Limb (tissue), 2 donors: ENCODE measurements at regions not wholly inside any gene's neighbourhood (a gene's known extent, or its start where the extent isn't known, plus 50 kb on each side); places are given as distances from the start of the nearest gene placed in this dataset.
"Not testable (repeated sequence)": the region's sequence is repeated elsewhere in the genome, so short reads cannot be mapped to it uniquely, and the experiment has no call there.

Experiments used
- DNase-seq, 2 donors: peaks; one replicate each; pipeline ENCODE4 v3.0.0-alpha.2; 2016; ENCODE audit errors: extremely low spot score in 2 of 2

DNA sequence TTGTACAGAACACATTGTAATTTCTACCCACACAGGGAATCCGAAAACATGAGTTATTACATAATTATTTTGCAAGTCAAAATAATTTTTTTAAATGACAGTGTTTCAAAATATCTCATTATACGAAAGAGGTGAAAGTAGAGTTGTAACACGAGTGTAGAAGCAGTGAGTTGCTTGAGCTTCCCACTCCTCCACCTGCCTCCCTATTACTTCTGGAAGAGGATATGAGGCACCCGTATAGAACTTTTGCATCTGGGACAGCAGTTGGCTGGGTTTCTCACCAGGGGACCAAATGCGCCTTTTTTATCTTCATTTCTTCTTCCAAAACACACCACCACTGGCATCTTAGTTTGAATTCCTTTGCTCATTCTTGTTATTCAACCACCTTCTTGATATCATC, 779.0 kb upstream of the COX7C start:
- DNase-seq = no peak

DNA sequence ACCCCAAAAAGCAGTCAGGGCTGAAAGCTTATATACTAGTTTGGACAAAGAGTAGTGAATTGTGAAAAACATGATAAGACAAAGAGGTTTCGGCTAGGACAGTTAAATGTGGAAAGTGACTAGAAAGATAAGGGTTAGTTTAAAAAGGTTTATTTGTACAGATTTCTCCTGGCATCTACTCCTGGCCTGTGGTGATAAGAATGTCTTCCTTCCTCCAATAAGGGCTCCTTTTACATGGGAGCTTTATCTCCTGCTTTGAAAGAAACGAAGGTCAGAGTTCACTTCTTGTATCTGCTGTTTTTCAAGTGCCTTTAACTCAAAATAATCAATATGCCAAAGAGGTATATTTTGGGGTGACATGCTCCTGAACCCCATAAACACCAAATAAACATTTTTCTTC, 776.1 kb upstream of the COX7C start:
- DNase-seq = no peak

DNA sequence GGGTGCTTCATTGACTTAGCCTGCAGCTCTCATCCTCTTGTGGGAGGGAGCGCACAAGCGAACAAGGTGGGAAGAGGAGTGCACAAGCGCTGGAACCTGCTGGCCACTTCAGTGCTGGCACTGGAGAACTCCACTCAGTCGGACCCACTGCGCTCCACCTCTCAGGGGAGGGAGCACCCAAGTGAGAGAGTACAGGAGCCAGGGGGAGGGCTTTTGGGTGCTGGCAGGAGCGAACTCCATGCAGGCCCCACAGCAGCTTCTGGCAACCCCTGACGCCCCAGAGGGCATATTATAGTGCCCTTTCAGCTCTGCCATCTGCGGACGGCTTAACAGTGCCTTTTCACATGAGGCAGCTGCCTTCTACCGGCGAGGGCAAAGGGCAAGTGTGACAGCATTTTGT, 774.2 kb upstream of the COX7C start:
- no peak for DNase-seq

DNA sequence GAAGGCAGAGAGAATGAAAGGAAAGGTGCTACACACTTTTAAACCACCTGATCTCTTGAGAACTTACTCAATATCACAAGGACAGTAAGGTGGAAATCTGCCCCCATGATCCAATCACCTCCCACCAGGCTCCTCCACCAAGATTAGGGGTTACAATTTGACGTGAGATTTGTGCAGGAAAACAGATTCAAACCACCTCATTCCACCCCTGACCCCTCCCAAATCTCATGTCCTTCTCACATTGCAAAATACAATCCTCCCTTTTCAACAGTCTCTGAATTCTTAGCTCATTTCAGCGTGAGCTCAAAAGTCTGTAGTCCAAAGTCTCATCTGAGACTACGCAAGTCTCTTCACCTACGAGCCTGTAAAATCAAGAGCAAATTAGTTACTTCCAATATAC, 768.3 kb upstream of the COX7C start:
- DNase-seq = no peak

DNA sequence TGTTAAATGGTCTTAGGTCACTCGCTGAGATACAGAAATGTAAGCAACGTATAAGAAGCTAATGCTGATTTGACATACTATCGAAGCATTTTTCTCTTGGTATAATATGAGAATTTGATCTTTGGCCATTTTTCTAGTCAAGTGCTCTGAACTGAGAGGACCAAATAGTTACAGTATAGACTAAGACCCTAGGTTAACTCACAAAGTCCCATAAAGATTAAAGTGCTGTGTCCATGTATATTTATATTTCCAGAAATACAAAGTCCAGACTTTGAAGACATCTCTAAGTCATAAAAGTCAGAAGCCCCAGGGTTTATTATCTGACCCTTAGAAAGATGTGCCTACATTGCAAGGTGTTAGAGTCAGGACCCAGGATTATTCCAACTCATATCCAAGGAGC, 752.4 kb upstream of the COX7C start:
- no peak for DNase-seq

DNA sequence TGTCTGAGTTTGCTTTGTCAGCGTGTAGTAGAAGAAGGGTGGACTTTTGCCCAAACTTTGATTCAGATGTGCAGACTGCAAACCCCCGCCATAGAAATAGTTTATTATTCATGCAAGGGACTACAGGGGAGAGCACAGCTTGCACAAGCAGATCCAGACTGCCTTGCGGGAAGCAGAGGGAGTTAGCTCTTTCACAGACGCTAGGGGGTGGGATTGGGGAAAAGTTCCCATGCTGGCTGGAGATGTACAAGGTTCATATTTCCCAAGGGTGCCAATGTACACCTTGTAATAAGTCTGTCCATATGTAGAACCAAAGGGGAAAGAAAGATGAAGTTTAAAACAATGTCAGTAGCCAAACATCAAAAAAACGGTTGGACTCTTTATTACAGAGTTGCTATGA, 749.7 kb upstream of the COX7C start:
- DNase-seq = no peak

DNA sequence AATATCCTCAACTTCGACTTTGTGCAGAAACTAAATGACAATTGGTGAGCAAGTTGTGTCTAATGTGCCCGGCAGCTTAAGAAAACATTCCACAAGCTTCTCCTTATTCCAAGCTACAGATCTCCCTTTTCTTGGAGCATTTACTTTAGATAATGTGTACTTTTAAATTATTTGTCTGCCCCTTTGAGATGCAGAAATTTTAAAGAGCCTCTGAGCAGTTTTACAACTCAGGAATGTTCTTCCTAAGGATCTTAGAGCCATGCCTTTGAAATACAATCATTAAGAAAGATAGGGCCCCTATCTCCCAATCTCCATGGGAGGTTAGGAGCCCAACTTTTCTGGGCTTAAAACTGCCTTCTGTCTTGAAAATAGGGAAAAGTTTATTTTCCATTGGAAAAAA, 723.7 kb upstream of the COX7C start:
- DNase-seq = no peak

DNA sequence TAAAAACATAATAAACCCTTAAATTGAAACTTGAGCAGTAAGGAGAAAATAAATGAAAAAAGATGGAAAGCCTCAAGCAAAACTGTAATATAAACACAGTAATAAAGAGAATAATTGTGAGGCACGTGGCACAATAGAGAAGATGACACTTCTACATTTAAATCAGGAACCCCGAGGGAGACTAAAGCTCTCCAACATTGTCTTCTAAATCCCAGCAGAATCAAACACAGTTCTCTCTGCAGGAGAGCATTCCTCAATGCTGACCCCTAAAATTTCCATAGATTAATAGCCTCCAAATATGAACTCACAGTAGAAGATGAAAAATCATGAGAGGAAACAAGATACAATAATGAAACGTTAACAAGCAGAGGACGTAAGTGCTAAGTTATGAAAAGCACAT, 721.2 kb upstream of the COX7C start:
- no peak for DNase-seq

DNA sequence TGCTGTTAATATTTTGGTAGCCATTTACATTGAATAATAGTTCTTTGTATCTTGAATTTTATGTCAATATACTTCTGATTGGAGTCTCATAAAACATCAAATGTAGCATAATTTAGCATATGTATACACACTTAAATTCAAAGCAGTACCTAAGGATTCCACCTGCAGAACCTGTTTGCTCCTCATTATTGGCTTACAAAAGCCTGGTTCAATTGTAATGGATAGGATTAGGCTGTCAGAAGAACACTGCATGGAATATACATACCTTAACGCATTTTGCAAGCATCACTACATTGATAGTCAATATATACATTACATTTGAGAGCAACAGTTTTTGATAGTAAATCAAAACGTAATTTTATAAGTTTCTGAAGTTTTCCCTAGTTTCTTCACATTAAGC, 711.3 kb upstream of the COX7C start:
- DNase-seq = no peak

DNA sequence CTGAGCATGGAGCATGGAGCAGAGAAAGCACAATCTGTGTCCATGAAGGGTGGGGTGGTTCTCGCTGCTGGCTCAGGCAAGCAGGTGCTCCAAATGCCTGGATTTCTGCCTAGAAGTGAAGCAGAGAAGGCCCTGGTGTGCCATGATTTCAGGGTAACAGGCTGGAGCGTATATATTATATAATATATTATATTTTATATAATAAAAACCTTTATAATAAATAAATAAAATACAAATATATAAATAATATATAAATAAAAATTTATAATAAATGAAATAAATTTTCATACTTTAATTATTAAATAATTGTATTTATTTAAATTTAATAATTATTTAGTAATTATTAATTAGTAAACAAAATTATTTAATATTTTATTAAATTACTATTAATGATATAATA, 707.4 kb upstream of the COX7C start:
- DNase-seq = no peak

DNA sequence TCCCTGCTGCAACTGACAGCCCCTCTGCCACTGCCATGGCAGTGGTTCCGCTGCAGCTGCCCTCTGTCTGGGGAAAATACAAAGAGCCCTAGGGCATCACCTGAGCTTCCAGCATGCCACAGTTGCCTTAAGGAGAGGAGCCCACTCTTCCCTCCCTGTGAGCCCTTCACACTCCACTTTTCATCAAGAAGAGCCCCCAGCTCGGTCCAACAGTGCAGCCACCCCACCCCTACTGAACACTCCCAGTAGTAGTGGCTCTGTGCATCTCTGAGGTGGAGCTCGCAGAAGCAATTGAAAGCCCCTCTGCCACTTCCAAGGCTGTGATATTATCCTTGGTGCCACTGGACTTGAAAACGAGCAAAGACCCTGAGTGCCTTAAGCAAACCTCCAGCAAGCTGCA, 696.8 kb upstream of the COX7C start:
- DNase-seq = no peak

DNA sequence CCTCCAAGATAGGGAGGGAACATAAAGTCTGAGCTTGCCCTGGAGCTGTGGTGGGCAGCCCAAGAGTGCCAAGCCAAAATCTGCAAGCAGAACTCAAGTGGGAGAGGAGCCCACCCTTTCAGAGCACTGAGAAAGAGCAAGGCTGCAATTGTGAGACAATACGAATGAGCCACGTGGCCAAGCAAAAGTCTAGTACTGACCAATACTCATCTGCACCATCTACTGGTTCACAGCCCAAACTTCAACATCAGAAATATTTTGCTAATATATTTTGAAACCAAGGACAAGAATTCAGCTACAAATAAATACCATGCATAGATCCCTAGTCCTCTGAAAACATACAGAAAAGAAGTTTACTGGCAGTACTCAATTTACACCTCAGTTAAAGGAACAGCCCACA, 696.2 kb upstream of the COX7C start:
- no peak for DNase-seq

DNA sequence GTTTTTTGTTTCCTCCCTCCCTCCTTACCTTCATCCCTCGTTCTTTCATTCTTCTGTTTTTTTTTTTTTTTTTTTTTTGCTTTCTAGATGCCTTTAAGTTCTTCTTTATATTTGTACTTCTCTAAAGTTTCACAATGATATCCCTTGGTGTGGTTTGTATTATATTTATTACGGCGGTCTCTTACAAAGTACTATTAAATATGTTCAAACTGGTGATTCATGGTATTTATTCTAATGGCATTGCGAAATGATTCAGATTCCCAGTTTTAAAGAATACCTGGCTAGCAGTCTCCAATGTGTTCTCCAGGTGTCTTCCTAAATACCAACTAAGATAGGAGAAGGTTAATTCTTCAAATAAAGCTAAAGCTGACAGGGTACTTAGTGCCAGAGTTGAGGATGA, 690.1 kb upstream of the COX7C start:
- no peak for DNase-seq

DNA sequence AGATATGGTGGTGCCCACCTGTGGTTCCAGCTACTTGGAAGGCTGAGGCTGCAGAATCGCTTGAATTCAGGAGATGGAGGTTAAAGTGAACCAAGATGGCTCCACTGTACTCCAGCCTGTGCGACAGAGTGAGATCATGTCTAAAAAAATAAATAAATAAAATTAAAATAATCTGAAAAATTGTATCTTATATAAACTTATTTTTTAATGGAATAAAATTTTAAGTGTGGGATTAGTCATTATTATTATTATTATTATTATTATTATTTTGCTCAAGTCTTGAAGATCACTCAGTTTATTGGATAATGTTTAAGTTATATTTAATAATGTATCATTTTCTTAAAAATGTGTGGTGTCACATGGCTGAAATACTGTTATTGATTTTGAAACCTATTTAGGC, 688.0 kb upstream of the COX7C start:
- no peak for DNase-seq

DNA sequence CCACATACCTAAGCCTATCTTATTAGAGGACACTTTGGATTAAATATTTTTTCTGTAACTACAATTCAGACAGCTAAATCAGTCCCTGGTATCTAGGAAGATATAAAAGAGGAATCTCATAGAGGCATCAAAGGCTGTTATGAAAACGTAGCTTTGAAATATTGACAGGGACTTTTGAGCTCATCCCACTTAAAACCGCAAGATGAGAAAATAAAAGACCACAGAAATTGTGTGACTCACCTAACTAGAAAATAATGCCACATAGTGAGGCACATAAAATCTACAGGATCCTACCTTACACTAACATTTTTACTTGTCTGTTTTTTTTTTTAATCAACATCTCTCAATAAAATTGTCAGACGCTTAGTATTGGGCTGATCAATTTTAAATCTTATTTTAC, 686.5 kb upstream of the COX7C start:
- DNase-seq = no peak

DNA sequence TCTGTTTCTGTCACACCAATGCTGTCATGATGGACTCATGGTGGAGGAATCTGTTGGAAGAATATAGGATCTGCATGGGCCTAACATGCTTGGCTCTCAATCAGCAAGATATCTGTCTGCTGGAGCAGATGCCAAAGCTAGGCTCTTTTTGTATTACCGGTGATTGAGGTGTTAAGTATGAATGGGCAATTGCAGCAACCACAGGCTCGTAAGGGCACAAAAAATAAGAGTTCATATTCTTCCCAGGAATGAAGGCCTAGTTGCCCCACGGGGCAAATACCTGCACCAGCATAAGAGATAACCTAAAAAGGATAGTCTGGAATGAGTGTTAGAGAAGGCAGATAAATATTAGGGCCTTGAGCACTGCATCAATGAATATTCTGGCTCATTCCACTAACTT, 679.5 kb upstream of the COX7C start:
- no peak for DNase-seq

DNA sequence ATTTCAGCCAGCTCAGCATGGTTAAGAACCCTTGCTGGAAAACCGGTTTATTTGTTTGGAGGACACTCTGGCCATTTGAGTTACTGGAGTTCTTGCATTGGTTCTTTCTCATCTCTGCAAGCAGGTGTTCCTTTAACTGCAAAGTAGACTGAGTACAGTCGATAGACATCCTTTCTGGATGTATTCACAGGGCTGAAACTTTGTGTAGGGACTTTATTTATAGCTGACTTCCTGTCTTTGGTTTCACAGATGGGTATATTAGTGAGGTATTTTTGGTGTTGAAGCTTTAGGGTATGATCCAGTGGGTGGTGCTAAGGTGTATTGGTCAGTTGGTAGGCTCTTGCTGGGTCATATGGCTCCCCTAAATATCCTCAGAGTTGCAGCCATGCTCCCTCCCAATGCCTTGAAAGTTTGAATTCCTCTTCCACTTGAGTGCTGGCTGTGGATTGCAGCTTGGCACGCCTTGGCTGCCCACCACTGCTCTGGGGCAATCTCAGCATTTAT, 666.0 kb upstream of the COX7C start:
- no peak for DNase-seq

DNA sequence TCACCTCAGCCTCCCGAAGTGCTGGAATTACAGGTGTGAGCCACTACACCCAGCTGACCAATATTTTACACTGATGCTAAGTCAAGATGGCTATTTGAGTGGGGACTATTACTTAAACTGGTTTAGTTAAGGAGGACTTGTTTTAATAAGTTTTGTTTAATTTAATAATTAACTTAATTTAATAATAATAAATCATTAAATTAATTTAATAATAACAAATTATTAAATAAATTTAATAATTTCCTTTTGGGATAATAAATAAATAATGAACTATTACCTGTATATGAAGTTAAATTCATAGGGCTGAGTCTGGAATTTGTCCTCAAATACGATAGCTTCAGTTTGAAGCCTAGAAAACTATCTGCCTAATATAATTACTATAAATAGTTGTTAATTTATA, 665.1 kb upstream of the COX7C start:
- no peak for DNase-seq

DNA sequence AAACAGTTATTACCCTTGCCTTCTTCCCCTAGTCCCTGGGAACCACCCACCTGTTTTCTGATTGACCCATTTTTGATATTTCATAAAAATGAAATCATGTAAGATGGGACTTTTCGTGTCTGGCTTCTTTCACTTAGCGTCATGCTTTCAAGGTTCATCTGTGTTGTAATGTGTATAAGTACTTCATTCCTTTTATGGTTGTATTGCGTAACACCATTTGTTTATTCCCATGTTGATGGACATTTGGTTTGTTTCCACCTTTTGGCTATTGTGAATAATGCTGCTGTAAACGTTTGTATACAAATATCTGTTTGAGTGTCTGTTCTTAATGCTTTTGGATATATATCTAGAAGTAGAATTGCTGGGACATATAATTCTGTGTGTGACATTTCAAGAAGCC, 650.1 kb upstream of the COX7C start:
- no peak for DNase-seq

DNA sequence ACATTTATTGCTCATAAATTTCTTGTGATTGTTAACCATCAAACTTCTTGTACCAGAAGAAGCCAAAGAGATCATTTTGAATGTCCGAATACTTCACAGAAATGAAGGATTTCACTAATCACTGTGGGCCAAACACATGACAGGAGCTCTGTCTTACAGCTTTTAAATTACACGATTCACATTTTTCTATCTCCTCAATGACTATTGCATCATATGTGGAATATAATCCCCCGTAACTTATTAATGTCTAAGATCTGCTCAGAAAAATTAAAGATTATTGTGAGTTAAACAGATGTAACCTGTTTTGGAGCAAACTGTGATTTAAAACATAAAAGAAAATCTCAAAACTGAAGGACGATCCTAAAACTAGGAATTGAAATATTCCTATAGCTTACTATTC, 645.2 kb upstream of the COX7C start:
- DNase-seq = no peak

DNA sequence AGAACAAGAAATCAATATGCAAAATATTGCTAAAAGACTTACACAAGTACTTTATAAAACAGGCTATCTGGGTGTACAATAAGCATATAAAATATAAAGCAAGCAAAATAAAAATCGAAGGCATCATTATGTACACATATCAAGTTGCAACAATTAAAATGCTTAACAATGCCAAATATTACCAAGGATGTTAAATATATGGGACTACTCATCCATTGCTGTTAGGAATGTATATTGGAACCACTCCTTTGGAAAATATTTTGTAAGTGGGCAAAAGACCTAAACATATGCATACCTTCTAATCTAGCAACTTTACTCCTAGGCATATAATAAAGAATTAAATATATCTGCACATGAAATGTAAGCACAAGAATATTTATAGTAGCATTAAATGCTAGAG, 632.6 kb upstream of the COX7C start:
- no peak for DNase-seq

DNA sequence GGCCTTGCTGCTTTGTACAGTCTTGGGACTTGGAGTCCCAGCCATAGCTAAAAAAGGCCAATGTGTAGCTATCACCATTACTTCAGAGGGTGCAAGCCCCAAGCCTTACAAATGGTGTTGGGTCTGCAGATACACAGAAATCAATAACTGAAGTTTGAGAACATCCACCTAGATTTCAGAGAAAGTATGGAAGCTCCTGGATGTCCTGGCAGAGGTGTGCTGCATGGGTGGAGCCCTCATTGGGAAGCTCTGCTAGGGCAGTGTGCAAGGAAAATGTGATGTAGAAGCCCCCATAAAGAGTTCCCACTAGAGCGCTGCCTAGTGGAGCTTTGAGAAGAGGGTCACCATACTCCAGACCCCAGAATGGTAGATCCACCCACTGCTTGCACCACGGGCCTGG, 626.7 kb upstream of the COX7C start:
- no peak for DNase-seq

DNA sequence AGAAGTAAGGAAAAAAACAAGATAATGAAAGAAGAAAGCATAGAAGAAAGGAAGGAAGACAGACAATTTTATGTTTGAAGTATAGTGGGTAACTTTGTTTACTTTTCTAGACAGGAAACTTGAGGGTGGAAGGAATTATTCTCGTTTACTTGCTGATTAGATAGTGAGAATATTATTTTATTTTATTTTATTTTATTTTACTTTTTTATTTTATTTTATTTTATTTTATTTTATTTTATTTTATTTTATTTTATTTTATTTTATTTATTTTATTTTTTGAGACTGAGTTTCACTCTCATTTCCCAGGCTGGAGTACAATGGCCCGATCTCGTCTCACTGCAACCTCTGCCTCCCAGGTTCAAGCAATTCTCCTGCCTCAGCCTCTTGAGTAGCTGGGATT, 623.1 kb upstream of the COX7C start:
- DNase-seq = not testable (repeated sequence)

DNA sequence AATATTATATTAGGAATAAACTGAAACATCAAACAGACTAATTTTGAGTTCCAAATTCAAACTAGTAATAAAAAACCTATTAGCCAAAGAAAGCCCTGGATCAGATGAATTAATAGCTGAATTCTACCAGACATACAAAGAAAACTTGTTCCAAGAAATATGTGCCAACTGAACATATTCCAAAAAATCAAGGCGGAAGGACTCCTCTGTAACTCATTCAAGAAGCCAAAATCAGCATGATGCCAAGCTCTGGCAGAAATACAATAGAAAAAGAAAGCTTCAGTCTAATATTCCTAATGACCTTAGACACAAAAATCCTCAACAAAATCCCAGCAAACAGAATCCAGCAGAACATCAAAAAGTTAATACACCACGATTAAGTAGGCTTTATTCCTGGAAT, 619.1 kb upstream of the COX7C start:
- DNase-seq = no peak

DNA sequence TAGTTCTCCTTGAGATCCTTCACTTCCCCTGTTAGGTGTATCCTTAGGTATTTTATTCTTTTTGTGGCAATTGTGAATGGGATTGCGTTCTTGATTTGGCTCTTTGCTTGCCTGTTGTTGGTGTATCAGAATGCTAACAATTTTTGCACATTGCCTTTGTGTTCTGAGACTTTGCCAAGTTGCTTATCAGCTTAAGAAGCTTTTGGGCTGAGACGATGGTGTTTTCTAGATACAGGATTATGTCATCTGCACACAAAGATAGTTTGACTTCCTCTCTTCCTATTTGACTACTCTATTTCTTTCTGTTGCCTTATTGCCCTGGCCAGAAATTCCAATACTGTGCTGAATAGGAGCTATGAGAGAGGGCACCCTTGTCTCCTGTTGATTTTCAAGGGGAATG, 609.4 kb upstream of the COX7C start:
- no peak for DNase-seq
